ENCODE measurements at regions not wholly inside any gene's neighbourhood (a gene's known extent, or its start where the extent isn't known, plus 50 kb on each side); places are given as distances from the start of the nearest gene placed in this dataset.

- DNase-seq (ENCODE audit: low read depth in 2 of 2): no peak
These were observed 163.4 kb upstream of the RTL1 start for GRCh38 chr14:101066826-101067510.

GRCh38 chr14:101068313-101069227 is 165.0 kb upstream of the RTL1 start:
- DNase-seq (ENCODE audit: low read depth in 2 of 2): no peak

GRCh38 chr14:101069228-101069549 is 165.7 kb upstream of the RTL1 start:
- DNase-seq (ENCODE audit: low read depth in 2 of 2): no peak

GRCh38 chr14:101069666-101070362 is 166.3 kb upstream of the RTL1 start:
- DNase-seq (ENCODE audit: low read depth in 2 of 2): no peak

GRCh38 chr14:101070540-101071492 is 167.3 kb upstream of the RTL1 start:
- DNase-seq (ENCODE audit: low read depth in 2 of 2): no peak

GRCh38 chr14:101071493-101071906 is 168.0 kb upstream of the RTL1 start:
- no peak for DNase-seq (ENCODE audit: low read depth in 2 of 2)

- DNase-seq (ENCODE audit: low read depth in 2 of 2): no peak
These were observed 168.5 kb upstream of the RTL1 start for GRCh38 chr14:101072070-101072469.

- no peak for DNase-seq (ENCODE audit: low read depth in 2 of 2)
These were observed 169.0 kb upstream of the RTL1 start for GRCh38 chr14:101072531-101072930.

- DNase-seq (ENCODE audit: low read depth in 2 of 2): no peak
These were observed 169.5 kb upstream of the RTL1 start for GRCh38 chr14:101072945-101073597.

- DNase-seq (ENCODE audit: low read depth in 2 of 2): no peak
These were observed 170.1 kb upstream of the RTL1 start for GRCh38 chr14:101073598-101073965.

GRCh38 chr14:101074196-101075024 is 170.9 kb upstream of the RTL1 start:
- DNase-seq (ENCODE audit: low read depth in 2 of 2): no peak

GRCh38 chr14:101075025-101075800 is 171.7 kb upstream of the RTL1 start:
- no peak for DNase-seq (ENCODE audit: low read depth in 2 of 2)

- no peak for DNase-seq (ENCODE audit: low read depth in 2 of 2)
These were observed 172.4 kb upstream of the RTL1 start for GRCh38 chr14:101075801-101076413.

GRCh38 chr14:101076451-101077198 is 173.1 kb upstream of the RTL1 start:
- no peak for DNase-seq (ENCODE audit: low read depth in 2 of 2)

- DNase-seq (ENCODE audit: low read depth in 2 of 2): no peak
These were observed 174.1 kb upstream of the RTL1 start for GRCh38 chr14:101077481-101078074.

- no peak for DNase-seq (ENCODE audit: low read depth in 2 of 2)
These were observed 174.8 kb upstream of the RTL1 start for GRCh38 chr14:101078170-101078891.

GRCh38 chr14:101078892-101079221 is 175.3 kb upstream of the RTL1 start:
- DNase-seq (ENCODE audit: low read depth in 2 of 2): no peak

Data from stimulated activated CD8-positive, alpha-beta memory T cell treated with anti-CD3 and anti-CD28 coated beads, Interleukin-15, amount 100 ng/mL, for 4 hours (primary cell).